Lung (tissue), 11 donors: ENCODE measurements at regions not wholly inside any gene's neighbourhood (a gene's known extent, or its start where the extent isn't known, plus 50 kb on each side); places are given as distances from the start of the nearest gene placed in this dataset.

Experiments
- ATAC-seq: fragments of 200-7000 bp; cut with Tn5 transposase; one replicate; pipeline ENCODE4 v1.9.1; 2020; ENCODE audit warnings: moderate number of reproducible peaks; ENCODE audit not compliant: insufficient read depth, low FRiP score
- DNase-seq, 3 donors: peaks; one replicate each; pipeline ENCODE4 v3.0.0-alpha.2; 2013 to 2017
- H3K27ac ChIP-seq, 2 donors: one replicate each; pipeline ENCODE4 v1.5.1; 2013; ENCODE audit warnings: mild to moderate bottlenecking in 2 of 2, moderate library complexity in 2 of 2, control low read depth in 1 of 2, inconsistent platforms in 1 of 2, low read depth in 1 of 2, low read length in 1 of 2
- H3K27me3 ChIP-seq, 3 donors: one replicate each; pipeline ENCODE4 v1.5.1; 2013; ENCODE audit warnings: low read length in 2 of 3; ENCODE audit not compliant: control insufficient read depth in 3 of 3, insufficient read depth in 3 of 3
- H3K36me3 ChIP-seq, 4 donors: one replicate each; pipeline ENCODE4 v1.5.1; 2013; ENCODE audit warnings: low read length in 4 of 4, mild to moderate bottlenecking in 1 of 4, moderate library complexity in 1 of 4; ENCODE audit not compliant: control insufficient read depth in 4 of 4, insufficient read depth in 4 of 4
- H3K4me1 ChIP-seq, 5 donors: one replicate each; pipeline ENCODE4 v1.5.1; 2013; ENCODE audit warnings: low read length in 5 of 5, mild to moderate bottlenecking in 2 of 5, moderate library complexity in 1 of 5; ENCODE audit not compliant: control insufficient read depth in 5 of 5, insufficient read depth in 5 of 5
- H3K4me3 ChIP-seq: one replicate; pipeline ENCODE4 v1.5.1; 2013; ENCODE audit warnings: mild to moderate bottlenecking, control low read depth, moderate library complexity
- H3K9ac ChIP-seq, 2 donors: one replicate each; pipeline ENCODE4 v1.5.1; 2013; ENCODE audit warnings: low read length in 2 of 2, control low read depth in 1 of 2; ENCODE audit not compliant: insufficient read depth in 1 of 2
- H3K9me3 ChIP-seq, 4 donors: one replicate each; pipeline ENCODE4 v1.5.1; 2013; ENCODE audit warnings: low read length in 3 of 4, mild to moderate bottlenecking in 1 of 4, moderate library complexity in 1 of 4; ENCODE audit not compliant: control insufficient read depth in 4 of 4, insufficient read depth in 3 of 4
- CTCF ChIP-seq: IDR thresholded peaks from 2 replicates; pipeline ENCODE4 v1.5.1; 2012; ENCODE audit warnings: mild to moderate bottlenecking; ENCODE audit errors: control extremely low read depth, extremely low read depth
- WGBS, 2 donors: extraction: QIAGEN DNeasy Blood & Tissue Kit; methylation state at CpG; one replicate each; pipeline ENCODE4 v1.1.7; 2013; 5-methylcytosine and 5-hydroxymethylcytosine counted together
- donor health status: control.
- donor health status: control.
- donor health status: Bipolar disorder and iron deficiency.
- donor health status: healthy.
- donor health status: DM: yes; HTN: yes; CAD: no.

- Histone ChIP-seq H3K4me3 (no peak overlapping the region), H3K9me3 (no peaks in the 10 kb centered on the region), H3K36me3 (no peaks in the 10 kb centered on the region), H3K27me3 (peaks cover 0 to 3% (median 2%) of the 10 kb centered on the region in 3 donors), H3K9ac (peak overlapping the region in 1 of 2 donors; percentile 33), H3K4me1 (peaks cover 0 to 12% (median 8%) of the 10 kb centered on the region in 5 donors), H3K27ac (no peak overlapping the region)
- 34 to 67% methylated on average over 21 of the region's 21 CpGs for WGBS, 2 donors
- ATAC-seq: no peak
- peak; percentile 61 to 90 (median 89) for DNase-seq
- no peak for TF ChIP-seq CTCF
Measured at GRCh38 chr2:66070721-66071602, 364.0 kb upstream of the MEIS1 start.

- ATAC-seq (no peak), DNase-seq (no peak)
- WGBS, 2 donors: 95 to 99% methylated on average over 2 of the region's 2 CpGs
- no peak overlapping the region for H3K4me3 ChIP-seq
- no peaks in the 10 kb centered on the region for H3K36me3 ChIP-seq
- no peak overlapping the region for H3K9ac ChIP-seq
- peaks cover 0 to 2% (median 0%) of the 10 kb centered on the region in 4 donors for H3K9me3 ChIP-seq
- no peak for TF ChIP-seq CTCF
- no peak overlapping the region for H3K27ac ChIP-seq
- peaks cover 0 to 12% (median 8%) of the 10 kb centered on the region in 5 donors for H3K4me1 ChIP-seq
- peaks cover 0 to 2% (median 2%) of the 10 kb centered on the region in 3 donors for H3K27me3 ChIP-seq
Measured at GRCh38 chr2:66069937-66070720, 364.8 kb upstream of the MEIS1 start.

- DNase-seq: no peak
- no peak overlapping the region for H3K27ac ChIP-seq
- H3K9me3 ChIP-seq: peaks cover 0 to 2% (median 0%) of the 10 kb centered on the region in 4 donors
- ATAC-seq: no peak
- no peak overlapping the region for H3K9ac ChIP-seq
- no peaks in the 10 kb centered on the region for H3K36me3 ChIP-seq
- no peak for TF ChIP-seq CTCF
- H3K4me1 ChIP-seq: peaks cover 0 to 13% (median 5%) of the 10 kb centered on the region in 5 donors
- H3K27me3 ChIP-seq: peaks cover 0 to 4% (median 2%) of the 10 kb centered on the region in 3 donors
- no peak overlapping the region for H3K4me3 ChIP-seq
Measured at GRCh38 chr2:66066032-66066431, 368.9 kb upstream of the MEIS1 start.
